OCI-LY7 (cell line): ENCODE measurements at regions not wholly inside any gene's neighbourhood (a gene's known extent, or its start where the extent isn't known, plus 50 kb on each side); places are given as distances from the start of the nearest gene placed in this dataset.

Experiments used
- EZH2phosphoT487 ChIP-seq: fragments of 200-600 bp; sonication (generic); IDR thresholded peaks from 2 replicates; pipeline ENCODE4 v1.6.1; 2018; ENCODE audit warnings: low read depth, borderline replicate concordance, mild to moderate bottlenecking, mixed run types, antibody characterized with exemption, low read length, moderate library complexity, mixed read lengths
- TF ChIP-seq, protein P1 (sequence below): fragments of 200-600 bp; sonication (generic); conservative IDR thresholded peaks from 2 replicates; pipeline ENCODE4 v1.5.1; 2014; ENCODE audit warnings: mild to moderate bottlenecking, antibody characterized with exemption, low read length, moderate library complexity, mixed read lengths

DNA sequence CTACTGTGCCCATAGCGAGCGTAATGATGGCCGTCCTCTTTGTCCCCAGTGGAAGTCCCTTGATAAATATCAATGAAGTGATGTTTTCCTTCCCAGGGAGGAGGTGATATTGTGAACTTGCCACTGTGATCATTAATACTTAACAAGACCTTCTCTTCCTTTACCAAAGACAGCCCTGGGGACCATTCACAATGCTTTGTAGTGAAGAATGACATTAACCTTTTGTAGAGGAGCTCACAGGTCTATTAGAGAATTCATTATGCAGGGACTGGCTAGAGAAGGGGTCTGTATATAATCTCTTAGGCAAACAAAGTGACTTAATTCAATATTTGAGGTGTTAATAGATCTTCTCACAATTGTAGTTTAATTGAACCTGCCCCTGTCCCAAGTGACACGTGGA lies 452.9 kb upstream of the DMAC1 start:
- TF ChIP-seq, protein P1, sequence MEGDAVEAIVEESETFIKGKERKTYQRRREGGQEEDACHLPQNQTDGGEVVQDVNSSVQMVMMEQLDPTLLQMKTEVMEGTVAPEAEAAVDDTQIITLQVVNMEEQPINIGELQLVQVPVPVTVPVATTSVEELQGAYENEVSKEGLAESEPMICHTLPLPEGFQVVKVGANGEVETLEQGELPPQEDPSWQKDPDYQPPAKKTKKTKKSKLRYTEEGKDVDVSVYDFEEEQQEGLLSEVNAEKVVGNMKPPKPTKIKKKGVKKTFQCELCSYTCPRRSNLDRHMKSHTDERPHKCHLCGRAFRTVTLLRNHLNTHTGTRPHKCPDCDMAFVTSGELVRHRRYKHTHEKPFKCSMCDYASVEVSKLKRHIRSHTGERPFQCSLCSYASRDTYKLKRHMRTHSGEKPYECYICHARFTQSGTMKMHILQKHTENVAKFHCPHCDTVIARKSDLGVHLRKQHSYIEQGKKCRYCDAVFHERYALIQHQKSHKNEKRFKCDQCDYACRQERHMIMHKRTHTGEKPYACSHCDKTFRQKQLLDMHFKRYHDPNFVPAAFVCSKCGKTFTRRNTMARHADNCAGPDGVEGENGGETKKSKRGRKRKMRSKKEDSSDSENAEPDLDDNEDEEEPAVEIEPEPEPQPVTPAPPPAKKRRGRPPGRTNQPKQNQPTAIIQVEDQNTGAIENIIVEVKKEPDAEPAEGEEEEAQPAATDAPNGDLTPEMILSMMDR: no peak
- no peak for TF ChIP-seq EZH2phosphoT487
